ENCODE measurements at regions not wholly inside any gene's neighbourhood (a gene's known extent, or its start where the extent isn't known, plus 50 kb on each side); places are given as distances from the start of the nearest gene placed in this dataset.

GRCh38 chr2:145325485-145325884, 805.6 kb upstream of the ZEB2 start:
- DNase-seq, result no peak

GRCh38 chr2:145324748-145325147, 804.8 kb upstream of the ZEB2 start:
- DNase-seq, result no peak

GRCh38 chr2:145323512-145323911, 803.6 kb upstream of the ZEB2 start:
- DNase-seq, result no peak

- DNase-seq, result no peak
These were observed 801.4 kb upstream of the ZEB2 start for GRCh38 chr2:145321344-145321743.

- no peak for DNase-seq
These were observed 796.6 kb upstream of the ZEB2 start for GRCh38 chr2:145316496-145316895.

GRCh38 chr2:145315053-145315452, 795.1 kb upstream of the ZEB2 start:
- peak; percentile 7 for DNase-seq

- no peak for DNase-seq
These were observed 794.3 kb upstream of the ZEB2 start for GRCh38 chr2:145314119-145314633.

- DNase-seq, result no peak
These were observed 786.0 kb upstream of the ZEB2 start for GRCh38 chr2:145305889-145306288.

GRCh38 chr2:145304501-145304900, 784.6 kb upstream of the ZEB2 start:
- DNase-seq, result no peak

- DNase-seq, result no peak
These were observed 783.6 kb upstream of the ZEB2 start for GRCh38 chr2:145303536-145303935.

- DNase-seq, result no peak
These were observed 783.0 kb upstream of the ZEB2 start for GRCh38 chr2:145302886-145303285.

GRCh38 chr2:145302451-145302850, 782.5 kb upstream of the ZEB2 start:
- DNase-seq, result no peak

- no peak for DNase-seq
These were observed 779.4 kb upstream of the ZEB2 start for GRCh38 chr2:145299368-145299767.

GRCh38 chr2:145292166-145292565, 772.2 kb upstream of the ZEB2 start:
- DNase-seq, result no peak

GRCh38 chr2:145290986-145291385, 771.1 kb upstream of the ZEB2 start:
- DNase-seq, result no peak

GRCh38 chr2:145289946-145290345, 770.0 kb upstream of the ZEB2 start:
- DNase-seq, result no peak

- DNase-seq, result no peak
These were observed 769.0 kb upstream of the ZEB2 start for GRCh38 chr2:145288650-145289496.

- no peak for DNase-seq
These were observed 767.8 kb upstream of the ZEB2 start for GRCh38 chr2:145287736-145288135.

- no peak for DNase-seq
These were observed 766.9 kb upstream of the ZEB2 start for GRCh38 chr2:145286716-145287275.

- DNase-seq, result no peak
These were observed 764.6 kb upstream of the ZEB2 start for GRCh38 chr2:145284551-145284950.

GRCh38 chr2:145283131-145283530, 763.2 kb upstream of the ZEB2 start:
- DNase-seq, result no peak

GRCh38 chr2:145277922-145278321, 758.0 kb upstream of the ZEB2 start:
- DNase-seq, result no peak

- no peak for DNase-seq
These were observed 753.9 kb upstream of the ZEB2 start for GRCh38 chr2:145273840-145274239.

- DNase-seq, result no peak
These were observed 749.0 kb upstream of the ZEB2 start for GRCh38 chr2:145268931-145269330.

GRCh38 chr2:145267451-145267850, 747.5 kb upstream of the ZEB2 start:
- DNase-seq, result no peak
